ENCODE measurements at regions not wholly inside any gene's neighbourhood (a gene's known extent, or its start where the extent isn't known, plus 50 kb on each side); places are given as distances from the start of the nearest gene placed in this dataset.

GRCh38 chr10:31606841-31607240 lies 287.8 kb downstream of the ZEB1 start:
- DNase-seq = no peak

- DNase-seq = no peak
Measured at GRCh38 chr10:31605861-31606525, 287.0 kb downstream of the ZEB1 start.

- no peak for DNase-seq
Measured at GRCh38 chr10:31605426-31605825, 286.4 kb downstream of the ZEB1 start.

- DNase-seq = no peak
Measured at GRCh38 chr10:31604646-31605170, 285.7 kb downstream of the ZEB1 start.

- peak in 2 of 3 donors; percentile 53 to 62 for DNase-seq
Measured at GRCh38 chr10:31604096-31604495, 285.1 kb downstream of the ZEB1 start.

GRCh38 chr10:31603235-31604087 lies 284.4 kb downstream of the ZEB1 start:
- peak; percentile 94 to 98 (median 95) for DNase-seq

GRCh38 chr10:31602541-31603234 lies 283.7 kb downstream of the ZEB1 start:
- DNase-seq = peak; percentile 83 to 93 (median 86)

GRCh38 chr10:31601136-31601535 lies 282.1 kb downstream of the ZEB1 start:
- no peak for DNase-seq

- no peak for DNase-seq
Measured at GRCh38 chr10:31599626-31600504, 280.8 kb downstream of the ZEB1 start.

- no peak for DNase-seq
Measured at GRCh38 chr10:31596765-31597164, 277.7 kb downstream of the ZEB1 start.

GRCh38 chr10:31595992-31596391 lies 277.0 kb downstream of the ZEB1 start:
- DNase-seq = no peak

- DNase-seq = no peak
Measured at GRCh38 chr10:31594347-31594873, 275.4 kb downstream of the ZEB1 start.

- no peak for DNase-seq
Measured at GRCh38 chr10:31593124-31593523, 274.1 kb downstream of the ZEB1 start.

GRCh38 chr10:31591569-31591968 lies 272.6 kb downstream of the ZEB1 start:
- DNase-seq = no peak

- DNase-seq = no peak
Measured at GRCh38 chr10:31590023-31590800, 271.2 kb downstream of the ZEB1 start.

GRCh38 chr10:31587691-31588090 lies 268.7 kb downstream of the ZEB1 start:
- no peak for DNase-seq

- DNase-seq = no peak
Measured at GRCh38 chr10:31586723-31587638, 268.0 kb downstream of the ZEB1 start.

- DNase-seq = peak; percentile 69 to 85 (median 85)
Measured at GRCh38 chr10:31584876-31585275, 265.9 kb downstream of the ZEB1 start.

GRCh38 chr10:31584098-31584631 lies 265.1 kb downstream of the ZEB1 start:
- no peak for DNase-seq
